ENCODE measurements at regions not wholly inside any gene's neighbourhood (a gene's known extent, or its start where the extent isn't known, plus 50 kb on each side); places are given as distances from the start of the nearest gene placed in this dataset.

GRCh38 chr11:93256623-93257022 lies 58.8 kb upstream of the SLC36A4 start:
- peaks cover 5% of the 10 kb centered on the region for H3K36me3 Mint-ChIP-seq (ENCODE audit: low read depth)
- TF ChIP-seq CTCF (IDR thresholded peaks at IDR 0.05): no peak
- no peaks in the 10 kb centered on the region for H3K4me1 Mint-ChIP-seq (ENCODE audit: low read depth)
- H3K9me3 Mint-ChIP-seq (ENCODE audit: low read depth): peaks cover 25% of the 10 kb centered on the region
- H3K4me3 Mint-ChIP-seq (ENCODE audit: unreplicated experiment): no peak overlapping the region
- no peak for DNase-seq (ENCODE audit: low spot score)
- no peak overlapping the region for H3K27ac Mint-ChIP-seq (ENCODE audit: unreplicated experiment)
- H3K27me3 Mint-ChIP-seq (ENCODE audit: low read depth): peaks cover 10% of the 10 kb centered on the region

GRCh38 chr11:93267383-93267782 lies 63.2 kb upstream of the DEUP1 start:
- H3K27me3 Mint-ChIP-seq (ENCODE audit: low read depth): peaks cover 19% of the 10 kb centered on the region
- TF ChIP-seq CTCF (IDR thresholded peaks at IDR 0.05): no peak
- DNase-seq (ENCODE audit: low spot score): no peak

GRCh38 chr11:93268287-93269040 lies 62.1 kb upstream of the DEUP1 start:
- peaks cover 12% of the 10 kb centered on the region for H3K27me3 Mint-ChIP-seq (ENCODE audit: low read depth)
- peaks cover 3% of the 10 kb centered on the region for H3K36me3 Mint-ChIP-seq (ENCODE audit: low read depth)
- no peaks in the 10 kb centered on the region for H3K4me1 Mint-ChIP-seq (ENCODE audit: low read depth)
- no peak overlapping the region for H3K27ac Mint-ChIP-seq (ENCODE audit: unreplicated experiment)
- TF ChIP-seq CTCF (IDR thresholded peaks at IDR 0.05): no peak
- no peak for DNase-seq (ENCODE audit: low spot score)
- no peak overlapping the region for H3K4me3 Mint-ChIP-seq (ENCODE audit: unreplicated experiment)
- peaks cover 7% of the 10 kb centered on the region for H3K9me3 Mint-ChIP-seq (ENCODE audit: low read depth)

More at GRCh38 chr11:93267383-93267782, 63.2 kb upstream of the DEUP1 start:
- Mint-ChIP-seq H3K4me1 (ENCODE audit: low read depth) (no peaks in the 10 kb centered on the region), H3K36me3 (ENCODE audit: low read depth) (peaks cover 3% of the 10 kb centered on the region), H3K4me3 (ENCODE audit: unreplicated experiment) (no peak overlapping the region), H3K27ac (ENCODE audit: unreplicated experiment) (no peak overlapping the region), H3K9me3 (ENCODE audit: low read depth) (peaks cover 7% of the 10 kb centered on the region)

- H3K9me3 Mint-ChIP-seq (ENCODE audit: low read depth): peaks cover 7% of the 10 kb centered on the region
- no peaks in the 10 kb centered on the region for H3K4me1 Mint-ChIP-seq (ENCODE audit: low read depth)
- TF ChIP-seq CTCF (IDR thresholded peaks at IDR 0.05): no peak
- peaks cover 3% of the 10 kb centered on the region for H3K36me3 Mint-ChIP-seq (ENCODE audit: low read depth)
- DNase-seq (ENCODE audit: low spot score): no peak
- H3K27ac Mint-ChIP-seq (ENCODE audit: unreplicated experiment): no peak overlapping the region
- H3K27me3 Mint-ChIP-seq (ENCODE audit: low read depth): peaks cover 8% of the 10 kb centered on the region
- no peak overlapping the region for H3K4me3 Mint-ChIP-seq (ENCODE audit: unreplicated experiment)
Measured at GRCh38 chr11:93271596-93271995, 58.9 kb upstream of the DEUP1 start.

GRCh38 chr11:93274851-93275250 lies 55.7 kb upstream of the DEUP1 start:
- H3K27me3 Mint-ChIP-seq (ENCODE audit: low read depth): peaks cover 4% of the 10 kb centered on the region
- H3K9me3 Mint-ChIP-seq (ENCODE audit: low read depth): no peaks in the 10 kb centered on the region
- no peak overlapping the region for H3K27ac Mint-ChIP-seq (ENCODE audit: unreplicated experiment)
- no peak overlapping the region for H3K4me3 Mint-ChIP-seq (ENCODE audit: unreplicated experiment)
- no peak for DNase-seq (ENCODE audit: low spot score)
- no peaks in the 10 kb centered on the region for H3K36me3 Mint-ChIP-seq (ENCODE audit: low read depth)
- TF ChIP-seq CTCF (IDR thresholded peaks at IDR 0.05): no peak
- H3K4me1 Mint-ChIP-seq (ENCODE audit: low read depth): no peaks in the 10 kb centered on the region

Measured in chondrocyte (in vitro differentiated cells).